Natural killer cell (primary cell): ENCODE measurements at regions not wholly inside any gene's neighbourhood (a gene's known extent, or its start where the extent isn't known, plus 50 kb on each side); places are given as distances from the start of the nearest gene placed in this dataset.

ENCODE experiments used
- ATAC-seq, 3 donors: fragments of 150-1000 bp in 2 of 3; fragments of 200-7000 bp in 1 of 3; cut with Tn5 transposase; 1 replicate in 1 of 3; 2 replicates in 2 of 3; pipeline ENCODE4 v1.10.0; 2021; ENCODE audit warnings: mild to moderate bottlenecking in 2 of 3, moderate library complexity in 2 of 3
- DNase-seq, 2 donors: peaks; one replicate each; pipeline versions ENCODE4 v3.0.0 to v3.0.0-alpha.2; 2013 to 2021; ENCODE audit warnings: mixed read lengths in 1 of 2
- H3K27ac ChIP-seq: one replicate; pipeline ENCODE4 v1.5.1; 2013; ENCODE audit warnings: mild to moderate bottlenecking, low read length
- H3K27me3 ChIP-seq: one replicate; pipeline ENCODE4 v1.6.1; 2013; ENCODE audit warnings: low read length; ENCODE audit not compliant: control insufficient read depth, insufficient read depth
- H3K36me3 ChIP-seq: one replicate; pipeline ENCODE4 v1.6.1; 2013; ENCODE audit warnings: low read length; ENCODE audit not compliant: control insufficient read depth, insufficient read depth
- H3K4me1 ChIP-seq: one replicate; pipeline ENCODE4 v1.6.1; 2013; ENCODE audit warnings: low read length; ENCODE audit not compliant: control insufficient read depth, insufficient read depth
- H3K4me3 ChIP-seq: one replicate; pipeline ENCODE4 v1.5.1; 2013; ENCODE audit warnings: low read length
- H3K9me3 ChIP-seq: one replicate; pipeline ENCODE4 v1.6.1; 2013; ENCODE audit warnings: low read length; ENCODE audit not compliant: control insufficient read depth, insufficient read depth
- H3K27ac Mint-ChIP-seq, 2 donors: one replicate each; pipeline ENCODE4 v1.8.0; 2022; ENCODE audit warnings: mild to moderate bottlenecking in 2 of 2, mixed read lengths in 2 of 2, moderate library complexity in 1 of 2
- H3K27me3 Mint-ChIP-seq, 2 donors: one replicate each; pipeline ENCODE4 v1.8.0; 2022; ENCODE audit warnings: low read depth in 2 of 2, mixed read lengths in 2 of 2
- H3K36me3 Mint-ChIP-seq: one replicate; pipeline ENCODE4 v1.8.0; 2022; ENCODE audit warnings: mixed read lengths
- H3K4me1 Mint-ChIP-seq, 2 donors: one replicate each; pipeline ENCODE4 v1.8.0; 2022; ENCODE audit warnings: mixed read lengths in 2 of 2
- H3K4me3 Mint-ChIP-seq: one replicate; pipeline ENCODE4 v1.8.0; 2022; ENCODE audit warnings: mild to moderate bottlenecking, moderate library complexity, mixed read lengths
- H3K9me3 Mint-ChIP-seq, 2 donors: one replicate each; pipeline ENCODE4 v1.8.0; 2022; ENCODE audit warnings: mixed read lengths in 2 of 2
- CTCF ChIP-seq: fragments of 200-600 bp; IDR thresholded peaks from one replicate; pipeline ENCODE4 v1.8.0; 2022; ENCODE audit warnings: antibody characterized with exemption
- WGBS: methylation state at CpG from one replicate; pipeline ENCODE4 v1.1.7; 2013; ENCODE audit warnings: missing lambda C conversion rate; ENCODE audit not compliant: insufficient coverage; 5-methylcytosine and 5-hydroxymethylcytosine counted together
- intact Hi-C: fragments of 100-400 bp; cut with micrococcal nuclease; formaldehyde crosslinking; loops from one replicate; pipeline ENCODE4 v1.14.2; 2022

GRCh38 chr7:127484954-127485353 lies 92.4 kb upstream of the ZNF800 start:
- Mint-ChIP-seq H3K9me3 (no peaks in the 10 kb centered on the region), H3K36me3 (no peaks in the 10 kb centered on the region), H3K27ac (no peak overlapping the region), H3K27me3 (peaks cover 21 to 61% of the 10 kb centered on the region in 2 donors), H3K4me1 (no peaks in the 10 kb centered on the region), H3K4me3 (no peak overlapping the region)
- Histone ChIP-seq H3K4me3 (no peak overlapping the region), H3K27ac (no peak overlapping the region), H3K36me3 (no peaks in the 10 kb centered on the region), H3K27me3 (peaks cover 2% of the 10 kb centered on the region), H3K9me3 (no peaks in the 10 kb centered on the region), H3K4me1 (no peaks in the 10 kb centered on the region)
- no peak for DNase-seq
- no peak for TF ChIP-seq CTCF
- ATAC-seq = no peak
- 74% methylated on average over 6 of the region's 6 CpGs for WGBS
- intact Hi-C loops = loop anchor here (5.0 kb wide), 1 partner anchor 362 kb away; no protein-coding TSS in a partner anchor

DNA sequence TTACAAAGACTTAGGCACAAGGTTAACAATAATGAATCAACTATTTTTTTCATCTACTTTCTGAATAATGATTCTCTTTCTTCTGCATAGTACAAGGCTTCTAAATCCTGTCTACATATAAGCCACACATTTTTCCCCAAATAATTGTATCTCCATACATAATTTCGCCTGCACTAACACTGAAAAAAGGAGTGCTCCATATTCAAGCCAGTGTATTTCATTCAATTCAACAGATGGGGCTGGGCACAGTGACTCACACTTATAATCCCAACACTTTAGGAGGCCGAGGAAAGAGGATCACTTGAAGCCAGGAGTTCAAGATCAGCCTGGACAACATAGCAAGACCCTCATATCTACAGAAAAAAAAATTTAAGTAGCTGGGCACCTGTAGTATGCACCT lies 86.0 kb upstream of the ZNF800 start:
- H3K9me3 ChIP-seq = no peaks in the 10 kb centered on the region
- peaks cover 22 to 64% of the 10 kb centered on the region in 2 donors for H3K27me3 Mint-ChIP-seq
- no peak overlapping the region for H3K27ac Mint-ChIP-seq
- no peaks in the 10 kb centered on the region for H3K9me3 Mint-ChIP-seq
- H3K27me3 ChIP-seq = peaks cover 9% of the 10 kb centered on the region
- no peak overlapping the region for H3K4me3 Mint-ChIP-seq
- H3K4me1 ChIP-seq = no peaks in the 10 kb centered on the region
- no peaks in the 10 kb centered on the region for H3K4me1 Mint-ChIP-seq
- no peak for DNase-seq
- no peak for ATAC-seq
- no peak for TF ChIP-seq CTCF
- 73% methylated on average over 2 of the region's 2 CpGs for WGBS
- H3K36me3 Mint-ChIP-seq = no peaks in the 10 kb centered on the region
- no peaks in the 10 kb centered on the region for H3K36me3 ChIP-seq
- H3K4me3 ChIP-seq = no peak overlapping the region
- no peak overlapping the region for H3K27ac ChIP-seq
- intact Hi-C loops = no loop called here

- Mint-ChIP-seq H3K9me3 (no peaks in the 10 kb centered on the region), H3K4me1 (no peaks in the 10 kb centered on the region), H3K36me3 (no peaks in the 10 kb centered on the region), H3K27ac (no peak overlapping the region), H3K4me3 (no peak overlapping the region), H3K27me3 (peaks cover 24 to 67% of the 10 kb centered on the region in 2 donors)
- TF ChIP-seq CTCF = no peak
- peaks cover 9% of the 10 kb centered on the region for H3K27me3 ChIP-seq
- intact Hi-C loops = no loop called here
- no peak overlapping the region for H3K4me3 ChIP-seq
- no peaks in the 10 kb centered on the region for H3K9me3 ChIP-seq
- peak in 1 of 2 donors; percentile 44 for DNase-seq
- no peak for ATAC-seq
- H3K36me3 ChIP-seq = no peaks in the 10 kb centered on the region
- H3K27ac ChIP-seq = no peak overlapping the region
- WGBS = no CpG with 5 or more reads among the region's 1 CpG
- H3K4me1 ChIP-seq = no peaks in the 10 kb centered on the region
These were observed 85.5 kb upstream of the ZNF800 start for GRCh38 chr7:127478024-127478355.

- no peaks in the 10 kb centered on the region for H3K36me3 ChIP-seq
- no peak overlapping the region for H3K4me3 Mint-ChIP-seq
- H3K27me3 ChIP-seq = peaks cover 9% of the 10 kb centered on the region
These were observed 85.0 kb upstream of the ZNF800 start for GRCh38 chr7:127477295-127478023.

More at GRCh38 chr7:127477295-127478023, 85.0 kb upstream of the ZNF800 start:
- Histone ChIP-seq H3K4me3 (no peak overlapping the region), H3K4me1 (no peaks in the 10 kb centered on the region), H3K9me3 (no peaks in the 10 kb centered on the region), H3K27ac (no peak overlapping the region)
- Mint-ChIP-seq H3K9me3 (no peaks in the 10 kb centered on the region), H3K4me1 (no peaks in the 10 kb centered on the region), H3K27me3 (peaks cover 25 to 67% of the 10 kb centered on the region in 2 donors), H3K36me3 (no peaks in the 10 kb centered on the region), H3K27ac (no peak overlapping the region)
- intact Hi-C loops = no loop called here
- no peak for ATAC-seq
- WGBS = 44% methylated on average over 5 of the region's 7 CpGs
- DNase-seq = no peak
- TF ChIP-seq CTCF = no peak
